ENCODE measurements at regions not wholly inside any gene's neighbourhood (a gene's known extent, or its start where the extent isn't known, plus 50 kb on each side); places are given as distances from the start of the nearest gene placed in this dataset.
"Not testable (repeated sequence)": the region's sequence is repeated elsewhere in the genome, so short reads cannot be mapped to it uniquely, and the experiment has no call there.

GRCh38 chr15:88965097-88965496, 51.9 kb upstream of the MFGE8 start:
- not testable (repeated sequence) for TF ChIP-seq CTCF (IDR thresholded peaks at IDR 0.05); SIN3A (IDR thresholded peaks at IDR 0.05; ENCODE audit: borderline replicate concordance, insufficient read depth, low read depth, low read length)

Measured in Panc1 (cell line).